ENCODE measurements at regions not wholly inside any gene's neighbourhood (a gene's known extent, or its start where the extent isn't known, plus 50 kb on each side); places are given as distances from the start of the nearest gene placed in this dataset.

- TF ChIP-seq GATA1 (IDR thresholded peaks at IDR 0.05; ENCODE audit: low read depth, low read length): no peak
- no peak for TF ChIP-seq POLR2A (IDR thresholded peaks at IDR 0.05; ENCODE audit: low read length)
Measured at GRCh38 chr4:44869985-44870384, 143.6 kb upstream of the GNPDA2 start.
